ENCODE measurements at regions not wholly inside any gene's neighbourhood (a gene's known extent, or its start where the extent isn't known, plus 50 kb on each side); places are given as distances from the start of the nearest gene placed in this dataset.

- Histone ChIP-seq H3K4me3 (no peak overlapping the region), H3K27me3 (no peaks in the 10 kb centered on the region), H3K27ac (peak overlapping the region; percentile 31 to 46), H3K9me3 (no peaks in the 10 kb centered on the region), H3K4me1 (peaks cover 5 to 33% of the 10 kb centered on the region in 2 donors), H3K36me3 (no peaks in the 10 kb centered on the region)
- peak in 1 of 2 donors; percentile 64 for DNase-seq (ENCODE audit: low spot score in 2 of 2)
- intact Hi-C loops (cut with DNase I): no loop called here
- TF ChIP-seq, protein P1, sequence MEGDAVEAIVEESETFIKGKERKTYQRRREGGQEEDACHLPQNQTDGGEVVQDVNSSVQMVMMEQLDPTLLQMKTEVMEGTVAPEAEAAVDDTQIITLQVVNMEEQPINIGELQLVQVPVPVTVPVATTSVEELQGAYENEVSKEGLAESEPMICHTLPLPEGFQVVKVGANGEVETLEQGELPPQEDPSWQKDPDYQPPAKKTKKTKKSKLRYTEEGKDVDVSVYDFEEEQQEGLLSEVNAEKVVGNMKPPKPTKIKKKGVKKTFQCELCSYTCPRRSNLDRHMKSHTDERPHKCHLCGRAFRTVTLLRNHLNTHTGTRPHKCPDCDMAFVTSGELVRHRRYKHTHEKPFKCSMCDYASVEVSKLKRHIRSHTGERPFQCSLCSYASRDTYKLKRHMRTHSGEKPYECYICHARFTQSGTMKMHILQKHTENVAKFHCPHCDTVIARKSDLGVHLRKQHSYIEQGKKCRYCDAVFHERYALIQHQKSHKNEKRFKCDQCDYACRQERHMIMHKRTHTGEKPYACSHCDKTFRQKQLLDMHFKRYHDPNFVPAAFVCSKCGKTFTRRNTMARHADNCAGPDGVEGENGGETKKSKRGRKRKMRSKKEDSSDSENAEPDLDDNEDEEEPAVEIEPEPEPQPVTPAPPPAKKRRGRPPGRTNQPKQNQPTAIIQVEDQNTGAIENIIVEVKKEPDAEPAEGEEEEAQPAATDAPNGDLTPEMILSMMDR (IDR thresholded peaks at IDR 0.05): no peak
These were observed 52.8 kb upstream of the HAAO start for GRCh38 chr2:42844901-42845821.

DNA sequence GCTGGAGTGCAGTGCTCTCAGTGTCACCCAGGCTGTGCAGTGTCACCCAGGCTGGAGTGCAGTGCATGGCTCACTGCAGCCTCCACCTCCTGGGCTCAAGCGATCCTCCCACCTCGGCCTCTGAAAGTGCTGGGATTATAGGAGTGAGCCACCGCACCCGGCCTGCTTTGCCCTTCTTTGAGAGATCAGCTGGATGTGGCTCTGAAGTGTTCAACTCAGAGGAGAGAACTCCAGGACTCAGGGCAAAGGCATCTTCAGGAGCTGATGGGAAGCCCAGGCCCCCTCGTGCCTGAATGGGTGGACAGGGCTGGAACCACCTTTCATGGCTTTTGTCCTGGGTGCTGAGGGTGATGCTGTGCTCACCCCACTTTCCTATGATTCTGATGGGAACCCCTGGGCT is 52.0 kb upstream of the HAAO start:
- Histone ChIP-seq H3K27ac (no peak overlapping the region), H3K27me3 (no peaks in the 10 kb centered on the region), H3K4me1 (peaks cover 5 to 38% of the 10 kb centered on the region in 2 donors), H3K36me3 (no peaks in the 10 kb centered on the region), H3K4me3 (no peak overlapping the region), H3K9me3 (no peaks in the 10 kb centered on the region)
- intact Hi-C loops (cut with DNase I): no loop called here
- TF ChIP-seq, protein P1 (IDR thresholded peaks at IDR 0.05): no peak
- peak in 1 of 2 donors; percentile 45 for DNase-seq (ENCODE audit: low spot score in 2 of 2)

DNA sequence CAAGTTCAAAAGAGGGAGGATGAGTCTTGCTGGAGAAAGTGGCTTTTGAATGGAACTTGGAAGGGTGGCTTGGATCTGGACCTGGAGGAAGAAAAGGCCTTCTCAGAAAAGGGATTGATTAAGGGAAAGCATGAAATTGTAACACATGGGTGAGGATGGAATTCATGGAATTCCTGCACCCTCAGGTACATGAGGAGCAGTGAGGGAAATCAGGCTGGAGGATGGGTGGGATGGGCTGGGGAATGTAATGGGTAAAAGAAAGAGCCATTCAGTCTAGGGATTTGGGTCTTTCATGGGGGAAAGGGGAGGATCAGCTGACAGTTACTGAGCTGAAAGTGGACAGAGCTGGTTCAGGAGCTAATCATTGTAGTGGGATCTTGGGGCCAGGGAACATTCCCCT is 51.2 kb upstream of the HAAO start:
- H3K27ac ChIP-seq: no peak overlapping the region
- no peak for DNase-seq (ENCODE audit: low spot score in 2 of 2)
- intact Hi-C loops (cut with DNase I): no loop called here

GRCh38 chr2:42843131-42843530 is 50.7 kb upstream of the HAAO start:
- DNase-seq (ENCODE audit: low spot score in 2 of 2): peak in 1 of 2 donors; percentile 46
- H3K4me1 ChIP-seq: peaks cover 4 to 32% of the 10 kb centered on the region in 2 donors
- intact Hi-C loops (cut with DNase I): no loop called here
- H3K27me3 ChIP-seq: no peaks in the 10 kb centered on the region
- no peak overlapping the region for H3K4me3 ChIP-seq
- TF ChIP-seq, protein P1 (IDR thresholded peaks at IDR 0.05): no peak
- no peaks in the 10 kb centered on the region for H3K9me3 ChIP-seq
- H3K36me3 ChIP-seq: no peaks in the 10 kb centered on the region
- H3K27ac ChIP-seq: peak overlapping the region; percentile 19 to 53

More for the DNA sequence above, 51.2 kb upstream of the HAAO start:
- Histone ChIP-seq H3K4me3 (no peak overlapping the region), H3K4me1 (peaks cover 5 to 37% of the 10 kb centered on the region in 2 donors), H3K9me3 (no peaks in the 10 kb centered on the region), H3K27me3 (no peaks in the 10 kb centered on the region), H3K36me3 (no peaks in the 10 kb centered on the region)
- TF ChIP-seq, protein P1 (IDR thresholded peaks at IDR 0.05): no peak

DNA sequence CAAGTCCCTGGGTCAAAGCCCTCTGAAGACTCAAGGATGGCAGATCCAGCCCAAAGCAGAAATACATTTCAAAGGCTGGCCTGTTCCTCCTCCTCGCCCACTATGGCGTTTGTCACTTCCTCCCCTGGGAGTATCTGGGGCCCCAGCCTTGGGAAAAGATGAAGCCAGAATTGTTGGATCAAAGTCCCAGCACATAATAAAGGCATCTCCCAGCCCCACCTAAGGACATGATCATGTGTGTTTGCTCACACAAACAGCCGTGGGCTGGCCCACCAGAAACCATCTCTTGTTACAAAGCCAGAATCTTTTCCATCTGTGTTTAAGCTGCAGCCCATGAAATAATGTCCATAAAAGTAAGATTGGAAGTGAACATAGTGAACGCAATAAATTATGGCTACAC is 50.1 kb upstream of the HAAO start:
- intact Hi-C loops (cut with DNase I): no loop called here
- H3K9me3 ChIP-seq: no peaks in the 10 kb centered on the region
- H3K27me3 ChIP-seq: no peaks in the 10 kb centered on the region
- H3K27ac ChIP-seq: peak overlapping the region; percentile 23 to 53
- H3K4me3 ChIP-seq: no peak overlapping the region
- H3K4me1 ChIP-seq: peaks cover 0 to 27% of the 10 kb centered on the region in 2 donors
- TF ChIP-seq, protein P1 (IDR thresholded peaks at IDR 0.05): no peak
- H3K36me3 ChIP-seq: no peaks in the 10 kb centered on the region
- peak in 1 of 2 donors; percentile 57 for DNase-seq (ENCODE audit: low spot score in 2 of 2)

All from ascending aorta (tissue), 2 donors.